GM12873 (cell line): ENCODE measurements at regions not wholly inside any gene's neighbourhood (a gene's known extent, or its start where the extent isn't known, plus 50 kb on each side); places are given as distances from the start of the nearest gene placed in this dataset.
A peak's percentile ranks its signal among the peaks of the same experiment; 100 is the strongest.

Source experiments
- TF ChIP-seq, protein P1 (sequence below): IDR thresholded peaks from 2 replicates; pipeline ENCODE4 v1.5.1; 2012; ENCODE audit warnings: low read depth, mild to moderate bottlenecking, moderate library complexity, low read length, control low read depth; ENCODE audit not compliant: insufficient read depth; ENCODE audit errors: missing control alignments

DNA sequence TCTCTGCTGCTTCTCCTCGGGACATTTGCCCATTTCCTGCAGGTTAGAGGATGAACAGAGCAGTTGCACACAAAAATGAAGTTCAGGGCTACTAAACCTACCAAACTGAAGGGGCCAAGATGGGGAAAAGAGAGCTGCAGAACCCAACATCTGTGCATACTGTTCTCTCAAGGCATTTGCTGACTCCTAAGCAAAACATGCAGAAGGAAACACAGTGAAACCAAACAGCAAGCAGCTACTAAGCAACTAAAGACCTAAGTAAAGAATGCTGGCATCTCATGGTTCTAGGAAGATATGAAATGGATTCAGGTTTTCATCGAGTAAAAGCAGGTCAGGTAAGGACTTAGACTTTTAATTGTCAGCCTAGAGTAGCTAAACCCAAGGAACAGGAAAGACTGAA is 111.9 kb upstream of the SYT4 start:
- TF ChIP-seq, protein P1, sequence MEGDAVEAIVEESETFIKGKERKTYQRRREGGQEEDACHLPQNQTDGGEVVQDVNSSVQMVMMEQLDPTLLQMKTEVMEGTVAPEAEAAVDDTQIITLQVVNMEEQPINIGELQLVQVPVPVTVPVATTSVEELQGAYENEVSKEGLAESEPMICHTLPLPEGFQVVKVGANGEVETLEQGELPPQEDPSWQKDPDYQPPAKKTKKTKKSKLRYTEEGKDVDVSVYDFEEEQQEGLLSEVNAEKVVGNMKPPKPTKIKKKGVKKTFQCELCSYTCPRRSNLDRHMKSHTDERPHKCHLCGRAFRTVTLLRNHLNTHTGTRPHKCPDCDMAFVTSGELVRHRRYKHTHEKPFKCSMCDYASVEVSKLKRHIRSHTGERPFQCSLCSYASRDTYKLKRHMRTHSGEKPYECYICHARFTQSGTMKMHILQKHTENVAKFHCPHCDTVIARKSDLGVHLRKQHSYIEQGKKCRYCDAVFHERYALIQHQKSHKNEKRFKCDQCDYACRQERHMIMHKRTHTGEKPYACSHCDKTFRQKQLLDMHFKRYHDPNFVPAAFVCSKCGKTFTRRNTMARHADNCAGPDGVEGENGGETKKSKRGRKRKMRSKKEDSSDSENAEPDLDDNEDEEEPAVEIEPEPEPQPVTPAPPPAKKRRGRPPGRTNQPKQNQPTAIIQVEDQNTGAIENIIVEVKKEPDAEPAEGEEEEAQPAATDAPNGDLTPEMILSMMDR, result no peak

DNA sequence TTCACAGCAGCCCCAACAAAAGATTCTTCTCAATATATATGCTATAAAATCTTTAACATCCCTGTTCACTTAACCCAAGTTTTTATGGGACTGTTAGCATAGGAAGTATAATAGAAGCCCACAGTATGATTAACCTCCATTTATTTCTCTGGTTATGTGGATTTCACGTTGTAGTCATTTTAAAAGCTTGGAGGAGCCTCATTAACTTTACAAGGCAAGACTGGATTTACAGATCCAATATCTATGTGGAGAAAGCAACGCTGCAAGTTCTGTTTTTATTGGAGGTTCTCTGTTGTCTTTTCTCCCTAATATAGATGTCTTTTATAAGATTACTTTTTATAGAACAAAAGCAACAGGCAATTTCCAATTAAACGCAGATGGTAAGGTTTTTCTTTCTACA is 114.9 kb upstream of the SYT4 start:
- TF ChIP-seq, protein P1, result no peak

DNA sequence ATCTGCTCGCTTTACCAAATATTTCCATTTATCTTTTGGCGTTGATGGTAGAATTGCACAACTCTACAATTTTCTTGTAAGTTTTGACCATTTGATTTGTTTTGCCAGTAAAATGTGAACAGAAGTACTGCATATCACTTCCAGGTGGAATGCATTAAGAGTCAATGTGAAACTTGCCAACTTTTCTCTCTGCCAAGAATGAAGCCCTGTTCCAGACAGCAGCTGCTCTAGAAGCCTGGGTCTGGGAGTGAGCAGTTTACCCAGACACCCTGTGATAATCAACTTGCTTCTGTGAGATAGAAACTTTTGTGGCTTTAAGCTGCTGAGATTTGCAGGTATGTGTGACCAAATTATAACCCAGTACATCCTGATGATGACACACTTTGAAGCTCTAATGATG is 115.9 kb upstream of the SYT4 start:
- TF ChIP-seq, protein P1, result no peak

DNA sequence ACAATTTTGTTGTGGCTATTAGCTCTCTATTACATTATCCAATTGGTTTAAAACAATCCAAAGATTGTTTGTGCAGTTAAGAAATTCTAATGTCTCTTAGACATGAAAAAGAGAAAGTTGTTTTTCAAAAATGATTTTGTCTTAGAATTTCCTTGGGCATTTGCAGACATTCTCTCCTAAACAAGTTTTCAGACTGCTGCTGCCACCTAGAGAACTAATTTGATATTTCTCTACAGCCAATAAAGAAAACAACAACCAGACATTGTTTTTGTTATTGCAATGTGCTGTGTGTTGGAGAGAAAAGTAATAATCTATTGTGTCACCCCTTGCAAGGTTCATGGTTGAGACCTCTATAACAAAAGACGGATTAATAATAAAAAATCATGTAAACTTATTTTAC is 119.0 kb upstream of the SYT4 start:
- TF ChIP-seq, protein P1, result peak; percentile 11

DNA sequence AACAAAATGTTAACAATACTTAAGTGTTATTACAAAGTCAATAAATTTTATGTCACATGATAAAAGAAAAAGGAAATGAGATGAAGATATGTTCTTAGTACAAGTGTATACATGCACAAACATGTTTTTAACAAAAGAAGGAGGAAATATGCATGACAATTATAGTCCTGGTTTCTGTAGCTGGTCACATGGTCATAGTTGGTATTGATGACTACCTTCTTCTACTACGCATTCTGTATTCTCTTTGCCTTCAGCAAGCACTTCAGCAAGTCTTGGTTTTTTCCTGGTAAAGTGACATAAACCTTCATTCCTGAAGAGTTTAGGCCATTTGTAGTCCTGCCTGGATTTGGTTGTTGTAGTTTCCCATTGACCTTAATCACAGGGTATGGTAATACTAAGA is 121.3 kb upstream of the SYT4 start:
- TF ChIP-seq, protein P1, result no peak

DNA sequence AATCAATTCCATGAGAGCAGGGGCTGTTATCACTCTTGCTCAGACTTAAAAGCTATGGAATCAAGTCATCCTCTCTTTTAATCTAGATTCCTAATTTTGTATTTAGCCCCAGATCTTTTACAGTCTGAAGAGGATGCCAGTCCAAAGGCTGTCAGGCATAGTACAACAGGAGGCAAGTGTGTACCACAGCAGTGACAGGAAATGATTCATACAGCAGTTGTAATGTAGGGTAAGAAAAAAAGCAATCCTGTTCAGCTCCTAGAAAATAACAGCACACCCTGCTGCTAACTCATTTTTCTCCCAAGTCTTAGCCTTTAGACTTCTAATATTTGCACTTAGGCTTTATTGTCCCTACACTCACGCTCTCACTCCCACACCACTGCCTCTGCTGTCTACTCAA is 127.8 kb upstream of the SYT4 start:
- TF ChIP-seq, protein P1, result no peak

DNA sequence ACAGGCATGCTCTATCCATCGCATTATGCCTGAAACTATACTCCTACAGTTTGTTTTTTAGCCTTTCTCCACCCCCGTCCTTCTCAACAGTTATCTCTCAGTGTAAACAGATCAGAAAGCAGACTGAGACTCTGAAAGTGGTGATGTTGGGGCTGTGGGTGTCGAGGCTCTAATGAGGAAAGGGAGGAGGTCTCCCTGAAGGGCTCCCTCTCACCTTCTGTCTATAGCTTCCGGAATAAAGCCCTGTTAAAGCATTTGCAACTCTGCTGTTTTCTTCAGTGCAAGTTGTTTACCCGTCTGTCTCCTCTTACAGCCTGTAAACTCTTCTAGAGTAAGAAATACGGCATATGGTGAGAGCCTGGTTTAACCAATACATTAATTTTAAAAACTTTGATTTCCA is 136.7 kb upstream of the SYT4 start:
- TF ChIP-seq, protein P1, result no peak
